ENCODE measurements at regions not wholly inside any gene's neighbourhood (a gene's known extent, or its start where the extent isn't known, plus 50 kb on each side); places are given as distances from the start of the nearest gene placed in this dataset.

DNA sequence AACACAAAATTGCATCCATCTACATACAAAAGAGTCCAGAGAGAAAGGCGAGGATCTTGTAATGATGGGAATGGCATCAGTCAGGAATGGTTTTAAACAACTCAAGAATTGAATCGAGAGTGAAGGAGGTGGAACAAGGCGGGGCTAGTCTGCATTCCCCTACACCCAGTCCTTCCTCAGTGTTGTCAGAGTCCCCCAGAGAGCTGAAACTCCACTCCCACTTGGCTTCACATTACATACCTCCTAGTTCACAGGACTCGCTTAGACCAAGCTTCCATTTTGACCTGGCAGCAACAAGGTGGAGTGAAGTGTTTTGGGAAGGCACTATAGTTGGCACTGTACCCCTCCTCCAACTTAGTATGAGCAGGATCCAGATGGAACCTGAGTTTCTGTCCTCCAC lies 1273.5 kb upstream of the CRIM1 start:
- TF ChIP-seq, protein P1, sequence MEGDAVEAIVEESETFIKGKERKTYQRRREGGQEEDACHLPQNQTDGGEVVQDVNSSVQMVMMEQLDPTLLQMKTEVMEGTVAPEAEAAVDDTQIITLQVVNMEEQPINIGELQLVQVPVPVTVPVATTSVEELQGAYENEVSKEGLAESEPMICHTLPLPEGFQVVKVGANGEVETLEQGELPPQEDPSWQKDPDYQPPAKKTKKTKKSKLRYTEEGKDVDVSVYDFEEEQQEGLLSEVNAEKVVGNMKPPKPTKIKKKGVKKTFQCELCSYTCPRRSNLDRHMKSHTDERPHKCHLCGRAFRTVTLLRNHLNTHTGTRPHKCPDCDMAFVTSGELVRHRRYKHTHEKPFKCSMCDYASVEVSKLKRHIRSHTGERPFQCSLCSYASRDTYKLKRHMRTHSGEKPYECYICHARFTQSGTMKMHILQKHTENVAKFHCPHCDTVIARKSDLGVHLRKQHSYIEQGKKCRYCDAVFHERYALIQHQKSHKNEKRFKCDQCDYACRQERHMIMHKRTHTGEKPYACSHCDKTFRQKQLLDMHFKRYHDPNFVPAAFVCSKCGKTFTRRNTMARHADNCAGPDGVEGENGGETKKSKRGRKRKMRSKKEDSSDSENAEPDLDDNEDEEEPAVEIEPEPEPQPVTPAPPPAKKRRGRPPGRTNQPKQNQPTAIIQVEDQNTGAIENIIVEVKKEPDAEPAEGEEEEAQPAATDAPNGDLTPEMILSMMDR (IDR thresholded peaks at IDR 0.05; ENCODE audit: low read depth, low read length, missing control alignments) = no peak
- H3K4me3 ChIP-seq (ENCODE audit: low read depth, low read length) = no peak overlapping the region
- in situ Hi-C loops (cut with HindIII; ENCODE audit: low pct_ligation_motif_present, low sequenced_read_pairs) = no loop called here
- no peak for DNase-seq
- no peak overlapping the region for H3K27ac ChIP-seq
- H3K27me3 ChIP-seq (replicated peaks) = no peaks in the 10 kb centered on the region
- no peaks in the 10 kb centered on the region for H3K36me3 ChIP-seq (replicated peaks)

DNA sequence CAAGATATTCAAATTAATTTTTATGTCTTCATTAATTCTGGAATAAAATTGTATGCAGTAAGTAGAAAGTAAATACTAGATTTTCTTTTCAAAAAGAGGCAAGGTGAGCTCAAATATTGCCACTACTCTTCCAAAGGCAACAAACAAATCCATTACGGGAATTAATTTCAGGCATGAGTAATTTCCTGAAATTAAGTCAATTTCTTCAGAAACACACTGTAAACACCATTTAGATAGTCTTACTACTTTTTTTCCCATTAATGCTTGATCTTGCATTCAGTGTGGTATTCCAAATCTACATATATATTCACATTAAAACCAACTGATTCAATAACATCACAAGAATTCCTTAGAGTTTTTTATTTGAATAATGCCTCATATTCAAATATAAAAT lies 1274.0 kb upstream of the CRIM1 start:
- TF ChIP-seq, protein P1 (IDR thresholded peaks at IDR 0.05; ENCODE audit: low read depth, low read length, missing control alignments) = no peak
- in situ Hi-C loops (cut with HindIII; ENCODE audit: low pct_ligation_motif_present, low sequenced_read_pairs) = no loop called here
- H3K27me3 ChIP-seq (replicated peaks) = no peaks in the 10 kb centered on the region
- no peak for DNase-seq
- H3K27ac ChIP-seq = no peak overlapping the region
- H3K4me3 ChIP-seq (ENCODE audit: low read depth, low read length) = no peak overlapping the region
- H3K36me3 ChIP-seq (replicated peaks) = no peaks in the 10 kb centered on the region

DNA sequence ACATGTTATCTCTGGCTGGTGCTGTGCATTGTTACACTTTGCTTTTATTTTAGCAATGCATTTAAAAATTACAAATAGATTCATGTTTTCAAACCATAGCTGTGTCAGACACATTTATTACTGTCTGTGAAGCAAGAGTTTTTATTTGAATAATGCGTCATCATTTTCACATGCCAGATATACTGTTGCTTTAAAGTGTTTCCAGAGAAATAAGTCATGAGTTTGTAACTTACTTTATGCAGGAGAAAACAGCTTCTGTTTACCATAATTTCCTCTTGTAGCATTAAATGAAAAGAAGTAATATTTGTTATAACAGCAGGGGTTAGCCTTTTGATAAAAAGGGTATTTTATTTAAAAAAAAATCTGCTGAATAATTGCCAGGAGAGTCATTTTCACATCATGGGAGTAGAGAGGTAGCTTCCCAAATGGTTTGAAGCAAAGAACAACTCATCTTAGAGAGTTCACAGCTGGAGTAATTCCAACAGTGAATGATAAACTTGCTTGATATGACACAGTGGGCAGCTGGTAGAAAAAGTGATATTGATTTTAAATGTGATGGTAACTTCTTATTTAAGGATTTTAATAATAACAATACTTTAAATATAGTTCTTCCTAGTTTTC lies 1274.5 kb upstream of the CRIM1 start:
- Histone ChIP-seq H3K4me3 (ENCODE audit: low read depth, low read length) (no peak overlapping the region), H3K36me3 (replicated peaks) (no peaks in the 10 kb centered on the region), H3K27me3 (replicated peaks) (no peaks in the 10 kb centered on the region), H3K27ac (no peak overlapping the region)
- in situ Hi-C loops (cut with HindIII; ENCODE audit: low pct_ligation_motif_present, low sequenced_read_pairs) = no loop called here
- no peak for DNase-seq
- TF ChIP-seq, protein P1 (IDR thresholded peaks at IDR 0.05; ENCODE audit: low read depth, low read length, missing control alignments) = no peak

DNA sequence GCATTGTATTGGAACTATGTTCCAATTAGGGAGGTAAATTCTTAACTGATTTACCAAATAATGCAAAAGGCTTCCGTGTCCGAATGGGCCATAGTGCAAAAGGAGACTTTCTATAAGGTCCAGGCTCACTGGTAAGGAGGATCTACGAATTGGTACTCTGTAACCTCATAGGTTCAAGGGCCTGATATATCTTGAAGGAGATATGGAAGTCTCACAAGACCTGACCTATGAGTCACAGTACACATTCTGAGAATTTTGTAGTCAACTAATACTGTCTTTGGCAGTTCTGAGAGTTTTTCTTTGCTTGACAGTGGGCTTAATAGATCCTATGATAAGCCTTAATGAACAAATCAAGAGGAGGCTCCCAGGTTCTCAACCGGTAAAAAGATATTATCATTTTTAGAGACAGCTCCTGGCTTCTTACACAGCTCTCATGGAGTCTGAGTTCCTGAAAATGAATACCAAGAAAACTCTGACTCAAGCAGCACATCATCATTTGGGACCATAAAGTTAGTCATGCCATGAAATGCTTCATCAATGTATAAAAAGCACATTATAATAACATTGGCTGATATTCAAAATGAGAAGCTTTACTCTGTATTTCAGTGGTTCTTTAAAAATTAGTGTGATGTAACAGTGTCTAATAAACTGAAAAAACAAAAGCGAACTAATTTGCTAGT lies 1275.2 kb upstream of the CRIM1 start:
- Histone ChIP-seq H3K36me3 (replicated peaks) (no peaks in the 10 kb centered on the region), H3K4me3 (ENCODE audit: low read depth, low read length) (no peak overlapping the region), H3K27me3 (replicated peaks) (no peaks in the 10 kb centered on the region), H3K27ac (no peak overlapping the region)
- TF ChIP-seq, protein P1 (IDR thresholded peaks at IDR 0.05; ENCODE audit: low read depth, low read length, missing control alignments) = no peak
- in situ Hi-C loops (cut with HindIII; ENCODE audit: low pct_ligation_motif_present, low sequenced_read_pairs) = no loop called here
- no peak for DNase-seq

DNA sequence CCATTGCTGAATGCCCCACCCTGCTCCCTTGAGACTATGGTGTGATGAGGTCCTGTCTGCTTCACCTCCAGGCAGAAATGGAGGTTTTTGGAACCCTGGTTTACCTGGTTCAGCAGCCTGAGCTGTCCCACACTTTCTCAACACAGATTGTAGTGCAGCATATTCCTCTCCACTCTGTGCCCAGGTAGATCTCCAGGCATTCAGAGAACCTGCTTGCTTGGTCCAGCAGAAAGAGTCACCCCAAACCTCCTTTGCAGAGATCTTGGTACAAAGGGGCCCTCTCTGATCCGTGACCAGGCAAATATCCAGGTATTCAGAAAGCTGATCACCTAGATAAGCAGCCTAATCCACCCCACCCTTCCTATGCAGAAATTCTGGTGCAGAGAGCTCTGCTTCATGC lies 1288.2 kb upstream of the CRIM1 start:
- H3K36me3 ChIP-seq (replicated peaks) = no peaks in the 10 kb centered on the region
- in situ Hi-C loops (cut with HindIII; ENCODE audit: low pct_ligation_motif_present, low sequenced_read_pairs) = no loop called here
- DNase-seq = no peak
- TF ChIP-seq, protein P1 (IDR thresholded peaks at IDR 0.05; ENCODE audit: low read depth, low read length, missing control alignments) = no peak
- no peak overlapping the region for H3K4me3 ChIP-seq (ENCODE audit: low read depth, low read length)
- H3K27ac ChIP-seq = no peak overlapping the region
- H3K27me3 ChIP-seq (replicated peaks) = no peaks in the 10 kb centered on the region

DNA sequence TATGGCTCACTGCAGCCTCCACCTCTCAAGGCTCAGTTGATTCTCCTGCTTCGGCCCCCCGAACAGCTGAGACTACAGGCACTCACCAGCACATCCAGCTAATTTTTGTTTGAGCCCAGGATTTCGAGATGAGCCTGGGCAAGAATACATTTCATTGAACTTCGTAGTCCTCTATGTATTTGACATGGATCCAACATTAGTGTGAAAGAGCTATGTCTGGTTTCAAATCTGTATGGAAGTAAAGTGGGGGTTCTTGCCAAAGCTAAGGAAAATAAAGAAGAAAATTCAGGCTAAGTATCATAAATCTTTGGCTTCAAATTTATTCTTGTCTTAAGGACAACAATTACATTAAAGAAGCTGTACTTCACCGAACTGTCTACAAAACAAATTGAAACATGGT lies 1291.7 kb upstream of the CRIM1 start:
- Histone ChIP-seq H3K27ac (no peak overlapping the region), H3K27me3 (replicated peaks) (no peaks in the 10 kb centered on the region), H3K36me3 (replicated peaks) (no peaks in the 10 kb centered on the region), H3K4me3 (ENCODE audit: low read depth, low read length) (no peak overlapping the region)
- in situ Hi-C loops (cut with HindIII; ENCODE audit: low pct_ligation_motif_present, low sequenced_read_pairs) = no loop called here
- no peak for DNase-seq
- TF ChIP-seq, protein P1 (IDR thresholded peaks at IDR 0.05; ENCODE audit: low read depth, low read length, missing control alignments) = no peak

Data from brain microvascular endothelial cell (primary cell).